ENCODE measurements at regions not wholly inside any gene's neighbourhood (a gene's known extent, or its start where the extent isn't known, plus 50 kb on each side); places are given as distances from the start of the nearest gene placed in this dataset.

GRCh38 chr15:95302206-95302605 lies 1028.3 kb upstream of the NR2F2 start (continued):
- TF ChIP-seq ZNF274 (IDR thresholded peaks at IDR 0.05; ENCODE audit: borderline replicate concordance, extremely low read depth, low read length) (no peak), TAF1 (IDR thresholded peaks at IDR 0.05; ENCODE audit: low read depth, low read length) (no peak)

All from H1 (cell line).